K562 (cell line): ENCODE measurements at regions not wholly inside any gene's neighbourhood (a gene's known extent, or its start where the extent isn't known, plus 50 kb on each side); places are given as distances from the start of the nearest gene placed in this dataset.

Experiments used
- ATAC-seq: fragments of 200-7000 bp; cut with Tn5 transposase; 3 replicates; pipeline ENCODE4 v1.9.1; 2020; ENCODE audit warnings: moderate library complexity
- BruUV-seq: library from RNA; stranded (reverse); fragments of 400-500 nt; replicated peaks from 2 replicates; lab custom pipeline; 2021; lab: Mats Ljungman, UMichigan
- CTCF ChIA-PET: fragments of 300-600 bp; formaldehyde crosslinking; extraction: SDS; loops from one replicate; lab custom pipeline; 2021; ENCODE audit warnings: low intra/inter-chr PET ratio; lab: Yijun Ruan, JAX
- POLR2A ChIA-PET: fragments of 300-600, 350-650 bp; sonication (Branson Sonifier 250); formaldehyde crosslinking; extraction: SDS; loops from one replicate; lab custom pipeline; 2021; ENCODE audit warnings: antibody characterized with exemption, inconsistent platforms; lab: Yijun Ruan, JAX
- DNase-seq, 4 experiments: peaks; one replicate each; pipeline versions ENCODE4 v3.0.0 to v3.0.0-alpha.2; 2011 to 2018; ENCODE audit warnings: low spot score in 3 of 4, mixed read lengths in 3 of 4; ENCODE audit errors: extremely low read depth in 1 of 4
- FAIRE-seq: peaks from 2 replicates; lab custom pipeline; 2011; peaks lifted over from hg19 to GRCh38; lab: Jason Lieb, UNC
- H2AFZ ChIP-seq: 2 replicates; pipeline ENCODE4 v1.6.0; 2011; ENCODE audit warnings: low read depth, low read length, control low read depth, inconsistent platforms
- H3K27ac ChIP-seq: fragments of 200-600 bp; 3 replicates; pipeline ENCODE4 v1.8.0; 2011; ENCODE audit warnings: low read depth, mild to moderate bottlenecking, control low read depth, inconsistent platforms, low read length, moderate library complexity, mixed read lengths; ENCODE audit errors: extremely low read depth
- H3K27me3 ChIP-seq, 2 experiments: fragments of 300-600 bp in 1 of 2; 2 replicates in 1 of 2; 3 replicates in 1 of 2; pipeline versions ENCODE4 v1.6.0 to v1.8.0; 2011; ENCODE audit warnings: inconsistent platforms in 2 of 2, low read length in 2 of 2, mild to moderate bottlenecking in 1 of 2, mixed read lengths in 1 of 2, moderate library complexity in 1 of 2; ENCODE audit not compliant: control insufficient read depth in 2 of 2, insufficient read depth in 2 of 2
- H3K36me3 ChIP-seq: fragments of 300-600 bp; 3 replicates; pipeline ENCODE4 v1.8.0; 2011; ENCODE audit warnings: mild to moderate bottlenecking, low read length, inconsistent platforms; ENCODE audit not compliant: control insufficient read depth, insufficient read depth
- H3K4me1 ChIP-seq, 2 experiments: fragments of 200-600 bp in 1 of 2; replicated peaks in 1 of 2; 2 replicates in 1 of 2; 3 replicates in 1 of 2; pipeline versions ENCODE4 v1.5.1 to v1.8.0; 2011; ENCODE audit warnings: inconsistent platforms in 2 of 2, low read length in 2 of 2, mild to moderate bottlenecking in 1 of 2, mixed read lengths in 1 of 2, moderate library complexity in 1 of 2; ENCODE audit not compliant: control insufficient read depth in 2 of 2, insufficient read depth in 2 of 2
- H3K4me2 ChIP-seq: 2 replicates; pipeline ENCODE4 v1.6.1; 2011; ENCODE audit warnings: low read length, control low read depth, inconsistent platforms, mixed read lengths; ENCODE audit not compliant: insufficient read depth
- H3K4me3 ChIP-seq: fragments of 200-600 bp; sonication (generic), shearing (Covaris generic); 2 replicates; pipeline ENCODE4 v1.5.1; 2016; ENCODE audit warnings: control low read depth, inconsistent platforms
- H3K79me2 ChIP-seq: fragments of 200-600 bp; 3 replicates; pipeline ENCODE4 v1.8.0; 2011; ENCODE audit warnings: low read length, inconsistent platforms; ENCODE audit not compliant: control insufficient read depth, insufficient read depth
- H3K9ac ChIP-seq, 2 experiments: 2 replicates each; pipeline versions ENCODE4 v1.6.0 to v1.6.1; 2011; ENCODE audit warnings: low read depth in 2 of 2, low read length in 2 of 2, control low read depth in 1 of 2, inconsistent platforms in 1 of 2, mild to moderate bottlenecking in 1 of 2, mixed read lengths in 1 of 2; ENCODE audit not compliant: insufficient read depth in 1 of 2
- H3K9me1 ChIP-seq: one replicate; pipeline ENCODE4 v1.6.0; 2011; ENCODE audit warnings: inconsistent platforms, mild to moderate bottlenecking, low read length, moderate library complexity; ENCODE audit not compliant: control insufficient read depth, insufficient read depth
- H3K9me3 ChIP-seq: replicated peaks from 2 replicates; pipeline ENCODE4 v1.5.1; 2011; ENCODE audit warnings: low read depth, low read length, inconsistent platforms; ENCODE audit not compliant: control insufficient read depth, insufficient read depth
- H4K20me1 ChIP-seq: replicated peaks from 2 replicates; pipeline ENCODE4 v1.6.1; 2011; ENCODE audit warnings: low read length, inconsistent platforms, mixed read lengths; ENCODE audit not compliant: control insufficient read depth, insufficient read depth
- CBFA2T2 ChIP-seq: fragments of 450-650 bp; conservative IDR thresholded peaks from 2 replicates; pipeline ENCODE4 v1.6.1; 2017; ENCODE audit warnings: mild to moderate bottlenecking
- CHD1 ChIP-seq: fragments of 200-600 bp; sonication (generic); IDR thresholded peaks from one replicate; pipeline ENCODE4 v1.6.1; 2012; ENCODE audit warnings: mild to moderate bottlenecking, moderate library complexity, low read length, inconsistent platforms
- CREB1 ChIP-seq, 2 experiments: sonication (generic) in 1 of 2; formaldehyde crosslinking in 1 of 2; IDR thresholded peaks; 2 replicates each; pipeline versions ENCODE4 v1.6.1 to v1.8.0; 2012 to 2022; ENCODE audit warnings: inconsistent platforms in 1 of 2, mild to moderate bottlenecking in 1 of 2, missing genetic modification reagents in 1 of 2, moderate library complexity in 1 of 2
- CSDE1 ChIP-seq, 2 experiments: fragments of 450-650 bp; IDR thresholded peaks; 2 replicates each; pipeline ENCODE4 v1.6.1; 2016; ENCODE audit warnings: mild to moderate bottlenecking in 1 of 2
- E2F3 ChIP-seq: fragments of 250-450 bp; sonication (Bioruptor Pico); IDR thresholded peaks from 2 replicates; pipeline ENCODE4 v1.4.0; 2020; ENCODE audit warnings: mild to moderate bottlenecking
- GATA2 ChIP-seq: sonication (generic); formaldehyde crosslinking; IDR thresholded peaks from 2 replicates; pipeline ENCODE4 v1.4.0; 2020; ENCODE audit warnings: mild to moderate bottlenecking, missing genetic modification reagents
- HDGF ChIP-seq: fragments of 450-650 bp; IDR thresholded peaks from 2 replicates; pipeline ENCODE4 v1.6.1; 2016
- HNRNPK ChIP-seq: fragments of 200-400 bp; formaldehyde crosslinking; IDR thresholded peaks from one replicate; pipeline ENCODE4 v1.6.1; 2018; ENCODE audit warnings: mild to moderate bottlenecking, low read depth, low read length; ENCODE audit not compliant: poor library complexity, severe bottlenecking
- NR1H2 ChIP-seq: sonication (generic); formaldehyde crosslinking; IDR thresholded peaks from 2 replicates; pipeline ENCODE4 v1.4.0; 2020; ENCODE audit warnings: mild to moderate bottlenecking, missing genetic modification reagents
- RBM34 ChIP-seq: fragments of 200-400 bp; formaldehyde crosslinking; IDR thresholded peaks from 2 replicates; pipeline ENCODE4 v1.6.1; 2018; ENCODE audit warnings: low read length, borderline replicate concordance; ENCODE audit not compliant: insufficient read depth
- STAT5A ChIP-seq: IDR thresholded peaks from 2 replicates; pipeline ENCODE4 v1.6.1; 2012; ENCODE audit warnings: low read length, inconsistent platforms, borderline replicate concordance
- ZFPM2 ChIP-seq: fragments of 250-450 bp; sonication (Bioruptor Pico); IDR thresholded peaks from 2 replicates; pipeline ENCODE4 v1.5.1; 2022; ENCODE audit warnings: mild to moderate bottlenecking
- ZFX ChIP-seq: sonication (generic); formaldehyde crosslinking; IDR thresholded peaks from 2 replicates; pipeline ENCODE4 v1.8.0; 2022; ENCODE audit warnings: mild to moderate bottlenecking, missing genetic modification reagents, moderate library complexity
- ZNF778 ChIP-seq: fragments of 450-650 bp; formaldehyde crosslinking; IDR thresholded peaks from 2 replicates; pipeline ENCODE4 v1.4.0; 2020; ENCODE audit warnings: mild to moderate bottlenecking, moderate library complexity
- WGBS: fragments of 100-300 bp; shearing (Covaris generic); methylation state at CpG from one replicate; pipeline ENCODE4 v1.1.6; 2016; ENCODE audit warnings: low coverage, mixed read lengths; ENCODE audit not compliant: insufficient coverage; ENCODE audit errors: missing lambda C conversion rate; 5-methylcytosine and 5-hydroxymethylcytosine counted together
- in situ Hi-C: fragments of 300-500 bp; cut with MboI; formaldehyde crosslinking; loops from 4 replicates; pipeline ENCODE4 v1.15.0; 2018; ENCODE audit warnings: inconsistent platforms, mixed read lengths
- intact Hi-C: fragments of 100-400 bp; cut with micrococcal nuclease; formaldehyde crosslinking; loops from 2 replicates; pipeline ENCODE4 v1.14.2; 2022
- TF ChIP-seq, protein P1 (sequence below): fragments of 450-650 bp; IDR thresholded peaks from 2 replicates; pipeline ENCODE4 v1.6.1; 2014; ENCODE audit warnings: low read depth, mild to moderate bottlenecking, moderate library complexity, borderline replicate concordance
- TF ChIP-seq, protein P2 (sequence below): sonication (generic); formaldehyde crosslinking; IDR thresholded peaks from 2 replicates; pipeline ENCODE4 v1.5.0; 2020; ENCODE audit warnings: missing genetic modification reagents

GRCh38 chr2:67674668-67675067 lies 277.5 kb downstream of the ETAA1 start:
- H3K9ac ChIP-seq, result no peak overlapping the region
- no TSS peak for BruUV-seq
- H3K4me3 ChIP-seq, result no peak overlapping the region
- in situ Hi-C loops (no loop called here), intact Hi-C loops (no loop called here)
- ATAC-seq, result no peak
- CTCF ChIA-PET, result no interaction called here
- H3K9me3 ChIP-seq, result no peaks in the 10 kb centered on the region
- H3K27me3 ChIP-seq, result no peaks in the 10 kb centered on the region
- H4K20me1 ChIP-seq, result no peaks in the 10 kb centered on the region
- H3K36me3 ChIP-seq, result no peaks in the 10 kb centered on the region
- H3K9me1 ChIP-seq, result no peaks in the 10 kb centered on the region
- H3K4me1 ChIP-seq, result no peaks in the 10 kb centered on the region
- WGBS, result 3% methylated on average over 4 of the region's 4 CpGs
- no peak for DNase-seq
- no peak overlapping the region for H2AFZ ChIP-seq
- FAIRE-seq, result no peak
- no peak overlapping the region for H3K4me2 ChIP-seq
- TF ChIP-seq CBFA2T2, result no peak
- no peak for TF ChIP-seq ZFX (CRISPR knock-in tag)
- no peak for TF ChIP-seq ZFPM2 (CRISPR knock-in tag)
- no peak for TF ChIP-seq CHD1
- no peak for TF ChIP-seq HDGF
- TF ChIP-seq, all 486 proteins: peak for 0
- no peak overlapping the region for H3K27ac ChIP-seq
- no peaks in the 10 kb centered on the region for H3K79me2 ChIP-seq
- POLR2A ChIA-PET, result no interaction called here

DNA sequence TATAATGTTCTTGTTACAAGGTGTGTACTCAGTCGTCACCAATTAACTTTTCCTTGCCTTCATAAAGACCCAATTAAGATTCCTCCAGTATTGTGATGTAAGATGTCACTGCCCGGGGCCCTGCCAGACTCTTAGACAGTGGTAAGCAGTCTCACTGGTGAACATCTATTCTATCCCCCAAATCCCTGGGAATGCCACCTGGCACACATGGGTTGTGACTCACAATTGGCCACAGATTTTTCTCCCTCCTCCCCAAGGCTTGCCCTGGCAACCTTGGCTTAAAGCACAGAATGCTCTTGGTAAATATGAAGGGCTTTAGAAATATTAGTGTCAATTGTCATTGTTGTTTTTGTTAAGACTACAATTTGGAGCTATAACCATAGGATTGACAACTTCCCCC lies 287.9 kb downstream of the ETAA1 start:
- intact Hi-C loops, result no loop called here
- TF ChIP-seq CSDE1 (IDR thresholded peaks at IDR 0.05) (no peak), GATA2 (no peak), STAT5A (no peak), ZNF778 (CRISPR knock-in tag) (no peak), E2F3 (CRISPR knock-in tag) (no peak), CREB1 (IDR thresholded peaks at IDR 0.05) (no peak), CREB1 (CRISPR knock-in tag; IDR thresholded peaks at IDR 0.05) (no peak), RBM34 (no peak), HNRNPK (no peak), NR1H2 (CRISPR knock-in tag) (no peak)
- TF ChIP-seq, protein P1, sequence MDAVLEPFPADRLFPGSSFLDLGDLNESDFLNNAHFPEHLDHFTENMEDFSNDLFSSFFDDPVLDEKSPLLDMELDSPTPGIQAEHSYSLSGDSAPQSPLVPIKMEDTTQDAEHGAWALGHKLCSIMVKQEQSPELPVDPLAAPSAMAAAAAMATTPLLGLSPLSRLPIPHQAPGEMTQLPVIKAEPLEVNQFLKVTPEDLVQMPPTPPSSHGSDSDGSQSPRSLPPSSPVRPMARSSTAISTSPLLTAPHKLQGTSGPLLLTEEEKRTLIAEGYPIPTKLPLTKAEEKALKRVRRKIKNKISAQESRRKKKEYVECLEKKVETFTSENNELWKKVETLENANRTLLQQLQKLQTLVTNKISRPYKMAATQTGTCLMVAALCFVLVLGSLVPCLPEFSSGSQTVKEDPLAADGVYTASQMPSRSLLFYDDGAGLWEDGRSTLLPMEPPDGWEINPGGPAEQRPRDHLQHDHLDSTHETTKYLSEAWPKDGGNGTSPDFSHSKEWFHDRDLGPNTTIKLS, result no peak
- TF ChIP-seq, protein P2, sequence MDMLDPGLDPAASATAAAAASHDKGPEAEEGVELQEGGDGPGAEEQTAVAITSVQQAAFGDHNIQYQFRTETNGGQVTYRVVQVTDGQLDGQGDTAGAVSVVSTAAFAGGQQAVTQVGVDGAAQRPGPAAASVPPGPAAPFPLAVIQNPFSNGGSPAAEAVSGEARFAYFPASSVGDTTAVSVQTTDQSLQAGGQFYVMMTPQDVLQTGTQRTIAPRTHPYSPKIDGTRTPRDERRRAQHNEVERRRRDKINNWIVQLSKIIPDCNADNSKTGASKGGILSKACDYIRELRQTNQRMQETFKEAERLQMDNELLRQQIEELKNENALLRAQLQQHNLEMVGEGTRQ, result no peak
- no peak for FAIRE-seq
- H3K4me3 ChIP-seq, result no peak overlapping the region
- no peaks in the 10 kb centered on the region for H4K20me1 ChIP-seq
- DNase-seq, result no peak
- POLR2A ChIA-PET, result no interaction called here
- WGBS, result 0% methylated on average over 2 of the region's 2 CpGs
- no peaks in the 10 kb centered on the region for H3K36me3 ChIP-seq
- H2AFZ ChIP-seq, result no peak overlapping the region
- H3K27ac ChIP-seq, result no peak overlapping the region
- BruUV-seq, result no TSS peak
- H3K4me2 ChIP-seq, result no peak overlapping the region
- no peaks in the 10 kb centered on the region for H3K79me2 ChIP-seq
- H3K9ac ChIP-seq, result no peak overlapping the region
- in situ Hi-C loops, result no loop called here
- ATAC-seq, result no peak
- H3K9me3 ChIP-seq, result no peaks in the 10 kb centered on the region
- no peaks in the 10 kb centered on the region for H3K4me1 ChIP-seq
- no peaks in the 10 kb centered on the region for H3K27me3 ChIP-seq
- CTCF ChIA-PET, result no interaction called here
- H3K9me1 ChIP-seq, result no peaks in the 10 kb centered on the region
